ENCODE measurements at regions not wholly inside any gene's neighbourhood (a gene's known extent, or its start where the extent isn't known, plus 50 kb on each side); places are given as distances from the start of the nearest gene placed in this dataset.

DNA sequence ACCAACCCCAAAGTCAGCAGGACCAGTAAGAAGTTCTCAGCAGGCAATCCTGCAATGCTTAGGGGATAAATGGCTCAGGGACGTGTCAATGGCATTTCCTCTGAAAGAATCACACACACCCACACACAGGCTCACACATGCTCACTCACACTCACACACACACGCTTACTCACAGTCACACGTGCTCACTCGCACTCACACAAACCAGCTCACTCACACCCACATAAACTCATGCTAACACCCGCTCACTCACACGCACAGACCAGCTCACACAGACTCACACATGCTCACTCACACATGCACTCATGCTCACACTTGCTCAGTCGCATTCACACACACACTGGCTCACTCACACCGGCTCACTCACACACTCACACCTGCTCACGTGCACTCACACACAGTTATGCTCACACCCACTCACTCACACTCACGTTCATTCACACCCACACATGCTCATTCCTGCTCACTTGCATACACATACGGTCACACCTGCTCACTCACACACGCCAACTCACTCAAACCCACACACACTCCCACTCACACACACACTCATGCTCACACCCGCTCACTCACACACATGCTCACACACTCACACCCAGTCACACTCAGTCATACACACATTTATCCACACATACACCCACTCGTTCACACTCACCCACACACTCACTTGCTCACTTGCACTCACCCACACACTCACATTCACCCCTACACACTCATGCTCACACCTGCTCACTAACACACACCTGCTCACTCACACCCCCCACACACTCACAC, 436.8 kb downstream of the BCL11B start:
- Histone ChIP-seq H3K36me3 (ENCODE audit: control insufficient read depth in 2 of 2, extremely low read depth in 1 of 2, insufficient read depth in 2 of 2, low read length in 2 of 2) (no peaks in the 10 kb centered on the region), H3K79me2 (ENCODE audit: control insufficient read depth, insufficient read depth, low read length) (no peaks in the 10 kb centered on the region), H4K20me1 (replicated peaks; ENCODE audit: control insufficient read depth, extremely low read depth, insufficient read depth, low read length) (no peaks in the 10 kb centered on the region), H3K27me3 (ENCODE audit: control insufficient read depth in 2 of 2, insufficient read depth in 2 of 2, low read length in 2 of 2) (no peaks in the 10 kb centered on the region), H3K27ac (ENCODE audit: insufficient read depth, low read depth, low read length) (no peak overlapping the region), H3K4me3 (replicated peaks in 1 of 3; ENCODE audit: insufficient read depth in 1 of 3, low read depth in 1 of 3, low read length in 3 of 3) (no peak overlapping the region), H3K9ac (replicated peaks; ENCODE audit: extremely low read depth, insufficient read depth, low read length) (no peak overlapping the region), H3K9me1 (replicated peaks; ENCODE audit: control insufficient read depth, extremely low read depth, insufficient read depth, low read length) (no peaks in the 10 kb centered on the region), H3K4me2 (ENCODE audit: insufficient read depth, low read length) (no peak overlapping the region), H3K9me3 (replicated peaks; ENCODE audit: control insufficient read depth, insufficient read depth, low read length) (peaks cover 14% of the 10 kb centered on the region), H3K4me1 (ENCODE audit: control insufficient read depth, extremely low read depth, insufficient read depth, low read length) (no peaks in the 10 kb centered on the region), H2AFZ (ENCODE audit: low read depth, low read length) (no peak overlapping the region)
- TF ChIP-seq, protein P1, sequence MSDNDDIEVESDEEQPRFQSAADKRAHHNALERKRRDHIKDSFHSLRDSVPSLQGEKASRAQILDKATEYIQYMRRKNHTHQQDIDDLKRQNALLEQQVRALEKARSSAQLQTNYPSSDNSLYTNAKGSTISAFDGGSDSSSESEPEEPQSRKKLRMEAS (IDR thresholded peaks at IDR 0.05; ENCODE audit: insufficient read depth, insufficient read length) = no peak
- FAIRE-seq (no peak), DNase-seq (ENCODE audit: low read depth, low spot score) (no peak)
- ChIA-PET POLR2A (no interaction called here), CTCF (no interaction called here)
- intact Hi-C loops (cut with micrococcal nuclease) (no loop called here), dilution Hi-C loops (cut with MboI; ENCODE audit: extremely low pct_ligation_motif_present, low sequenced_read_pairs) (no loop called here)
- BruUV-seq (replicated peaks) = no TSS peak

DNA sequence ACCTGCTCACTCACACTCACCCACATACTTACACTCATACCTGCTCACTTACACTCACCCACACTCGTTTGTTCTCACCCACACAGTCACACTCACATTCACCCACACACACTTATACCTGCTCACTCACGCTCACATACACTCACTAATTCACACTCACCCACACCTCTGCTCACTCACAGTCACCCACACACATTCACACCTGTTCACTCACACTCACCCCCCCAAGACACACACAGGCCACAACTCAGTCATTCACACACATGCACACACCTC, 436.2 kb downstream of the BCL11B start:
- dilution Hi-C loops (cut with MboI; ENCODE audit: extremely low pct_ligation_motif_present, low sequenced_read_pairs) = no loop called here
- intact Hi-C loops (cut with micrococcal nuclease) = no loop called here
- Histone ChIP-seq H3K27ac (ENCODE audit: insufficient read depth, low read depth, low read length) (no peak overlapping the region), H3K4me1 (ENCODE audit: control insufficient read depth, extremely low read depth, insufficient read depth, low read length) (no peaks in the 10 kb centered on the region), H4K20me1 (replicated peaks; ENCODE audit: control insufficient read depth, extremely low read depth, insufficient read depth, low read length) (no peaks in the 10 kb centered on the region), H3K4me2 (ENCODE audit: insufficient read depth, low read length) (no peak overlapping the region), H2AFZ (ENCODE audit: low read depth, low read length) (no peak overlapping the region), H3K4me3 (replicated peaks in 1 of 3; ENCODE audit: insufficient read depth in 1 of 3, low read depth in 1 of 3, low read length in 3 of 3) (no peak overlapping the region), H3K36me3 (ENCODE audit: control insufficient read depth in 2 of 2, extremely low read depth in 1 of 2, insufficient read depth in 2 of 2, low read length in 2 of 2) (no peaks in the 10 kb centered on the region), H3K27me3 (ENCODE audit: control insufficient read depth in 2 of 2, insufficient read depth in 2 of 2, low read length in 2 of 2) (no peaks in the 10 kb centered on the region), H3K9ac (replicated peaks; ENCODE audit: extremely low read depth, insufficient read depth, low read length) (no peak overlapping the region), H3K9me3 (replicated peaks; ENCODE audit: control insufficient read depth, insufficient read depth, low read length) (peaks cover 14% of the 10 kb centered on the region), H3K79me2 (ENCODE audit: control insufficient read depth, insufficient read depth, low read length) (no peaks in the 10 kb centered on the region), H3K9me1 (replicated peaks; ENCODE audit: control insufficient read depth, extremely low read depth, insufficient read depth, low read length) (no peaks in the 10 kb centered on the region)
- BruUV-seq (replicated peaks) = no TSS peak
- ChIA-PET POLR2A (no interaction called here), CTCF (no interaction called here)
- FAIRE-seq = no peak
- no peak for DNase-seq (ENCODE audit: low read depth, low spot score)
- TF ChIP-seq GATA2 (IDR thresholded peaks at IDR 0.05; ENCODE audit: insufficient read depth, insufficient read length, low read depth, low read length) = no peak
- no peak for TF ChIP-seq MYC (IDR thresholded peaks at IDR 0.05; ENCODE audit: low read depth, low read length)
- TF ChIP-seq POLR2AphosphoS5 (IDR thresholded peaks at IDR 0.05; ENCODE audit: insufficient read depth, low read depth, low read length) = no peak
- no peak for TF ChIP-seq CTCF (IDR thresholded peaks at IDR 0.05; ENCODE audit: extremely low read depth in 1 of 2, insufficient read depth in 1 of 2, low read depth in 1 of 2, low read length in 2 of 2)
- no peak for TF ChIP-seq FOS (IDR thresholded peaks at IDR 0.05; ENCODE audit: borderline replicate concordance, insufficient read depth, low read length)
- TF ChIP-seq JUN (IDR thresholded peaks at IDR 0.05; ENCODE audit: borderline replicate concordance, insufficient read depth, insufficient read length, low read depth) = no peak
- TF ChIP-seq, protein P1 (IDR thresholded peaks at IDR 0.05; ENCODE audit: insufficient read depth, insufficient read length) = no peak
- no peak for TF ChIP-seq EZH2 (IDR thresholded peaks at IDR 0.05; ENCODE audit: borderline replicate concordance, low read depth, low read length, severe bottlenecking)
- TF ChIP-seq POLR2A (IDR thresholded peaks at IDR 0.05; ENCODE audit: low read depth, low read length) = no peak
